Mucosa of rectum (tissue), 2 donors: ENCODE measurements at regions not wholly inside any gene's neighbourhood (a gene's known extent, or its start where the extent isn't known, plus 50 kb on each side); places are given as distances from the start of the nearest gene placed in this dataset.

Experiments
- H3K27ac ChIP-seq, 2 donors: one replicate each; pipeline ENCODE4 v1.7.0; 2013; ENCODE audit warnings: inconsistent platforms in 2 of 2, low read depth in 2 of 2, low read length in 2 of 2
- H3K27me3 ChIP-seq, 2 donors: one replicate each; pipeline ENCODE4 v1.7.0; 2013; ENCODE audit warnings: low read length in 2 of 2; ENCODE audit not compliant: control insufficient read depth in 2 of 2, insufficient read depth in 2 of 2
- H3K36me3 ChIP-seq, 2 donors: one replicate each; pipeline ENCODE4 v1.7.0; 2013; ENCODE audit warnings: low read length in 2 of 2; ENCODE audit not compliant: control insufficient read depth in 2 of 2, insufficient read depth in 2 of 2
- H3K4me1 ChIP-seq, 2 donors: one replicate each; pipeline ENCODE4 v1.7.0; 2013; ENCODE audit warnings: low read length in 2 of 2, mild to moderate bottlenecking in 1 of 2; ENCODE audit not compliant: control insufficient read depth in 2 of 2, insufficient read depth in 2 of 2
- H3K4me3 ChIP-seq, 2 donors: one replicate each; pipeline ENCODE4 v1.7.0; 2013; ENCODE audit warnings: low read length in 2 of 2
- H3K9ac ChIP-seq, 2 donors: one replicate each; pipeline ENCODE4 v1.7.0; 2013; ENCODE audit warnings: low read length in 2 of 2, low read depth in 1 of 2, mild to moderate bottlenecking in 1 of 2
- H3K9me3 ChIP-seq, 2 donors: one replicate each; pipeline ENCODE4 v1.7.0; 2013; ENCODE audit warnings: low read length in 2 of 2; ENCODE audit not compliant: control insufficient read depth in 2 of 2
- donor health status: healthy.
- donor health status: Normal muscosa, but diverticular disease.

DNA sequence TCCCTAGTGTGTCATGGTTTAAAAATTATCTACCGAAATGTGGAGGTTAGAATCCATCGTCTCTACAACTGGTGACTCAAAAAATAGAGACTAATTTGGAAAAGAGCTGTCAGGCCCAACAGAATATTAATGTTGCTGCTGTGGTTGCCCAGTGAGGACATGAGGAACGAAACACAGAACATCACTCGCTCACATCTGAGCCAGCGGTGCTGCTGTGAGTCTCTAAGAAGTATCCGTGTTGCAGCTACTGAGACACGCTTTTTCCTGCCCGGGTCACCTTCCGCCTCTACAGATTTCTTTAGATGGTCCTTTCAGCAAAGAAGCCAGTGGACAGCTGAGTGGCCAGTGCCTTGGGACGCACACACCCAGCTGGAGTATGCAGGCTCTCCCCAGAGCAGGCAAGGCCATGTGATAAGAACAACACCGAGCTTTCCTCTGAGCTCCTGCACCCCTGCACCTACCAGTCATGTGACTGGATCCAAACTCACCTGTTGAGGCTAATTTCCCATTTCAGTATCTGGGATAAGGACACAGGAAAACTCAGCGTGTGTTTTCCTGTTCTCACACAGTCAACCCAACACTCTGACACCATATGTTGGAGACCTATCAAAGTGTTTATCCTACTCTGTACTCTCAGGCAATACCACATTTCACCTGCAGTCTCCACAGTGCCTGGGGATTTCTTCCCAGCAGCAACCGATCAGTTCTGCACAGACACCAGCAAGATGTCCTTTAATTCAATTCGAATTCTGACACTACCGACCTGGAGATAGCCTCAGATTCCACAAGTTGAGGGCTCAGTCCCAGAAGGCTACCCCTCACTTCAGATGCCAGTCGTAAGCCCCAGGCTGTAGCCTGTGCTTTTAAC, 119.0 kb upstream of the RPS6KA2 start:
- H3K9ac ChIP-seq, result no peak overlapping the region
- no peaks in the 10 kb centered on the region for H3K4me1 ChIP-seq
- no peak overlapping the region for H3K4me3 ChIP-seq
- H3K27me3 ChIP-seq, result no peaks in the 10 kb centered on the region
- no peaks in the 10 kb centered on the region for H3K9me3 ChIP-seq
- H3K27ac ChIP-seq, result no peak overlapping the region
- no peaks in the 10 kb centered on the region for H3K36me3 ChIP-seq

GRCh38 chr6:166744223-166745134, 117.4 kb upstream of the RPS6KA2 start:
- Histone ChIP-seq H3K27ac (no peak overlapping the region), H3K9ac (no peak overlapping the region), H3K27me3 (no peaks in the 10 kb centered on the region), H3K9me3 (no peaks in the 10 kb centered on the region), H3K4me3 (no peak overlapping the region), H3K36me3 (no peaks in the 10 kb centered on the region), H3K4me1 (no peaks in the 10 kb centered on the region)

GRCh38 chr6:166743406-166744222, 116.6 kb upstream of the RPS6KA2 start:
- Histone ChIP-seq H3K4me3 (no peak overlapping the region), H3K36me3 (no peaks in the 10 kb centered on the region), H3K4me1 (no peaks in the 10 kb centered on the region), H3K27me3 (no peaks in the 10 kb centered on the region), H3K9ac (no peak overlapping the region), H3K27ac (no peak overlapping the region), H3K9me3 (no peaks in the 10 kb centered on the region)

DNA sequence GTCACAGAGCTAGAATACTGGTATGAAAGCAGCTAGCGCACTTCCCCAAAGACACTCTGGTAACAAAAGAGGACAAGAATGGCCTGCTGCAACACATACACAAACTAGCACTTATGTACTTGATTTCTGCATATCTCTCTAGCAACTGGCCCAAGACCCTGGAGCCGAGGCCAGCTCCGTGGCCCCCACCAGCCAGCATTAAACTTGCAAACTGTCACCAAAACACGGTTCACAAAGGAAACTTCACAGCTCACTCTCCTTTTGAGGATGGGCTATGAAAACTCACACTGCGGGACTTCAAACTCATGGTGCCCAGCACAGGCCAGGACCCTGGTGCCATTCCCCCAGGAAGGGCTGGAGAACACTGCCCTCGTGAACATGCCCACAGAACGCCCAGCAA, 115.9 kb upstream of the RPS6KA2 start:
- Histone ChIP-seq H3K36me3 (no peaks in the 10 kb centered on the region), H3K4me3 (no peak overlapping the region), H3K9ac (no peak overlapping the region), H3K9me3 (no peaks in the 10 kb centered on the region), H3K27ac (no peak overlapping the region), H3K4me1 (no peaks in the 10 kb centered on the region), H3K27me3 (no peaks in the 10 kb centered on the region)

DNA sequence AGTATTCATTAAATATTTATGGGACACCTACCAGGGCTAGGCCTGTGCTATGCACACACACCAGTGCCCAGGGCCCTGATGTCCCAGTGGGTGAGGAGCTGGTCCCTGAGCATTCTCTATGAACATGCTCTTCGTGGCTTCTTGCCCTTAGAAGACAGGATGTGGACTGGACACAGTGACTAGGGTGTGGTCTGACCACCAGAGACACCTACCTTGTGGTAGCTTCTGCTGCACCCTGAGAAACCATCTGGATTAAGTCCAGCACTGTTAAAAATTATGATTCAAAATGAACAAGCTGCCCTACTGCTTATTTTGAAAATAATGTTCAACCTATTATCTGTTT, 112.9 kb upstream of the RPS6KA2 start:
- Histone ChIP-seq H3K9me3 (no peaks in the 10 kb centered on the region), H3K36me3 (no peaks in the 10 kb centered on the region), H3K4me1 (no peaks in the 10 kb centered on the region), H3K9ac (no peak overlapping the region), H3K27ac (no peak overlapping the region), H3K4me3 (no peak overlapping the region), H3K27me3 (no peaks in the 10 kb centered on the region)

DNA sequence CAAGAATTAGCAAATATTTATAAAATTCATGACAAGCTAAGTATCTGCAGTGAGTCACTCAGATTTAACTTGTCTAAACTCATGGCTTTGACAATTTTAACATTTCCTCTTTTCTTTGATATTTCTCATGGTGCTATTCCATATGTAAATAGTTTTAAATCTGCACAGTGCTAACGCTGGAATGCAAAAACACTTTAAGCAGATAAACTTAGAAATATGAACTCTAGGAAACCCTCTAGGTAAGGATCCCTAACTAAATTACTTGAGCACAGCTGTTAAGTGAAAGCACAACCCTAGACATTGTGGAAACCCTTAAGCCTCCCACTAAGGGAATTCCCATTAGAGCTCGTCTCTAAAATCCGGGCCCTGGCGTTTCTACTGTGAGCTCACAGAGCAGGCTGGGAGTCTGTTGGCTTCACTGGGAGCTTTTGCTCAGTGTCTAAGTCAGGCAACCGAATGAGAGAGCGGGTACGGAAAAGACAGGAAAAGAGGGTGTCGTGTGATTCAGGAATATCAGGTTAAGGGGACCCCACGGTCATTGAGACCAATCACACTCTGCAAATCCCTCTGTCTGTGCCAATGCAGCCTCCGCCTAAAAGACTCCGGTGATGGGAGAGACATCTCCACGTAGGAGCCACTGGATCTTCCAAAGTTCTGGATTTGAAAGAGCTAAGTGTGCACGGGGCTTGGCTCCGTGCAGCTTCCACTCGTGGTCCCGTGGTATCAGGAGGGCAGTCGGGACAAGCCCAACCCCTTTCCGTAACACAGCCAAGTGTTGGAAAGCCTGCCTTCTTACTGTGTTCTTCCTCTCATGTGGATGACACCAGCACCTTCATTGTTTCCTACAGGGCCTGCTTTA, 112.3 kb upstream of the RPS6KA2 start:
- no peak overlapping the region for H3K27ac ChIP-seq
- H3K9ac ChIP-seq, result no peak overlapping the region
- peak overlapping the region in 1 of 2 donors; percentile 8 for H3K4me3 ChIP-seq
- no peaks in the 10 kb centered on the region for H3K4me1 ChIP-seq
- H3K9me3 ChIP-seq, result no peaks in the 10 kb centered on the region
- H3K36me3 ChIP-seq, result no peaks in the 10 kb centered on the region
- no peaks in the 10 kb centered on the region for H3K27me3 ChIP-seq

GRCh38 chr6:166738386-166739116, 111.5 kb upstream of the RPS6KA2 start:
- Histone ChIP-seq H3K9ac (no peak overlapping the region), H3K27ac (no peak overlapping the region), H3K4me3 (no peak overlapping the region), H3K4me1 (no peaks in the 10 kb centered on the region), H3K9me3 (no peaks in the 10 kb centered on the region), H3K27me3 (no peaks in the 10 kb centered on the region), H3K36me3 (no peaks in the 10 kb centered on the region)

DNA sequence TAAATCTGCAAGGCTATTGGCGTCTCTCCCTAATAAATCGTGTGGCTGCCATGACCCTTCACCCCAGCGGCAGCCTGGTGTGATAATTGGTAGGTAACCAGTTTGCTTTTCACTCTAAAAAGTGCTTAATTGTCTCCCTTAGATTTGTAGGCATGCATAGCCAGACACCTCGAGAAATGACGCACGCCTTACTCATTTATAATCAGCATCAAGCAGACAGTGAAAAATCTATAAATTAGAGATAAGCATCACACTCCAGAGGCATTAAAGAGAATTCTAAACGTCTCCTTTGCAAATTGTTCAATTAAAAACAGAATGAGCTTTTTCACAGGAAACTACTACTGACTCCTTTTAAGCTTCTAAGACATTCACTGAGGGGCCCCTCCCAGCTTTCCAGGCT, 110.2 kb upstream of the RPS6KA2 start:
- H3K27ac ChIP-seq, result no peak overlapping the region
- H3K9ac ChIP-seq, result no peak overlapping the region
- H3K9me3 ChIP-seq, result no peaks in the 10 kb centered on the region
- H3K4me1 ChIP-seq, result no peaks in the 10 kb centered on the region
- H3K4me3 ChIP-seq, result no peak overlapping the region
- no peaks in the 10 kb centered on the region for H3K27me3 ChIP-seq
- no peaks in the 10 kb centered on the region for H3K36me3 ChIP-seq

DNA sequence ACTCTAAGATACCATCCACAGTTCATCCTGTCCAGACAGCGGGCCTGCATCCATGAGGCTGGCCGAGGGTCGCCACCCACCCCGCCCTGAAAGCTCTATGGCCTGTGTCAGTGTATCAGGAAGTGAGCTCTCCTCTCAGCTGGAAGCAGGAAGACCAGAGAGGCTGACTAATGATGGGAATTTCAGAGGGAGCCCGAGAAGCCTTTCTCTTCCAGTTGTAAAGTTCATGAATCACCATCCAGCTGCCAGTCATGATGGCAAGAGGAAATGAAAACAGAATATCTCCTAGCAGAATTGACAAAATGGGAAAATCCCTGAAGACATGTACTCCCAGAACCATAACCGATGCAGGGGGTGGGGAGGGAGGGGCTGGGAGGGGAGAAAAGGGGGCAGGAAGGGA, 109.6 kb upstream of the RPS6KA2 start:
- no peaks in the 10 kb centered on the region for H3K4me1 ChIP-seq
- H3K4me3 ChIP-seq, result no peak overlapping the region
- H3K36me3 ChIP-seq, result no peaks in the 10 kb centered on the region
- H3K27me3 ChIP-seq, result no peaks in the 10 kb centered on the region
- H3K9me3 ChIP-seq, result no peaks in the 10 kb centered on the region
- no peak overlapping the region for H3K27ac ChIP-seq
- H3K9ac ChIP-seq, result no peak overlapping the region
